PC-3 (cell line): ENCODE measurements at regions not wholly inside any gene's neighbourhood (a gene's known extent, or its start where the extent isn't known, plus 50 kb on each side); places are given as distances from the start of the nearest gene placed in this dataset.

ENCODE experiments used
- ATAC-seq: fragments of 200-7000 bp; cut with Tn5 transposase; 2 replicates; pipeline ENCODE4 v1.9.1; 2020; ENCODE audit warnings: mild to moderate bottlenecking, moderate library complexity
- BruUV-seq: library from RNA; stranded (reverse); fragments of 400-500 nt; replicated peaks from 2 replicates; lab custom pipeline; 2021; lab: Mats Ljungman, UMichigan
- CTCF ChIA-PET: fragments of 300-600 bp; sonication (Branson Sonifier 250); formaldehyde crosslinking; loops from one replicate; lab custom pipeline; 2022; ENCODE audit warnings: antibody characterized with exemption; lab: Charles Lee
- POLR2A ChIA-PET: fragments of 300-600 bp; sonication (Branson Sonifier 250); formaldehyde crosslinking; loops from one replicate; lab custom pipeline; 2022; ENCODE audit warnings: antibody characterized with exemption; ENCODE audit not compliant: unreplicated experiment; lab: Charles Lee
- DNase-seq: peaks from one replicate; pipeline ENCODE4 v3.0.0-alpha.2; 2015
- H2AFZ ChIP-seq: fragments of 300-600 bp; sonication (generic); 2 replicates; pipeline ENCODE4 v1.6.0; 2016; ENCODE audit warnings: antibody characterized with exemption, low read length
- H3F3A ChIP-seq: fragments of 300-600 bp; sonication (generic); one replicate; pipeline ENCODE4 v1.6.0; 2017; ENCODE audit warnings: antibody characterized with exemption, low read length, control low read depth, mild to moderate bottlenecking; ENCODE audit not compliant: unreplicated experiment
- H3K27ac ChIP-seq: fragments of 300-600 bp; sonication (generic); 2 replicates; pipeline ENCODE4 v1.5.1; 2016; ENCODE audit warnings: mild to moderate bottlenecking, low read length
- H3K27me3 ChIP-seq: fragments of 300-600 bp; sonication (generic); 2 replicates; pipeline ENCODE4 v1.6.1; 2016; ENCODE audit warnings: low read length, mixed read lengths
- H3K36me3 ChIP-seq: fragments of 300-600 bp; sonication (generic); 2 replicates; pipeline ENCODE4 v1.6.1; 2016; ENCODE audit warnings: low read depth, mixed run types, low read length, mixed read lengths
- H3K4me1 ChIP-seq: fragments of 300-600 bp; sonication (generic); 2 replicates; pipeline ENCODE4 v1.5.1; 2016; ENCODE audit warnings: low read length; ENCODE audit not compliant: insufficient read depth
- H3K4me2 ChIP-seq: fragments of 300-600 bp; sonication (generic); 2 replicates; pipeline ENCODE4 v1.6.0; 2016; ENCODE audit warnings: low read length
- H3K4me3 ChIP-seq: fragments of 300-600 bp; sonication (generic); 2 replicates; pipeline ENCODE4 v1.5.1; 2016; ENCODE audit warnings: mild to moderate bottlenecking, low read length, mixed read lengths
- H3K79me2 ChIP-seq: fragments of 300-600 bp; sonication (generic); 2 replicates; pipeline ENCODE4 v1.6.1; 2017; ENCODE audit warnings: low read length, mixed read lengths
- H3K9ac ChIP-seq: fragments of 300-600 bp; sonication (generic); 2 replicates; pipeline ENCODE4 v1.6.0; 2016; ENCODE audit warnings: mild to moderate bottlenecking, low read length
- H3K9me2 ChIP-seq: fragments of 300-600 bp; sonication (generic); replicated peaks from 2 replicates; pipeline ENCODE4 v1.6.1; 2016; ENCODE audit warnings: mixed run types, low read length, mixed read lengths
- H3K9me3 ChIP-seq: fragments of 300-600 bp; sonication (generic); 2 replicates; pipeline ENCODE4 v1.6.1; 2016; ENCODE audit warnings: low read length, mixed read lengths
- H4K20me1 ChIP-seq: fragments of 300-600 bp; sonication (generic); 2 replicates; pipeline ENCODE4 v1.6.1; 2016; ENCODE audit warnings: low read length, mixed read lengths
- EZH2 ChIP-seq: fragments of 300-600 bp; sonication (generic); IDR thresholded peaks from one replicate; pipeline ENCODE4 v1.6.1; 2017; ENCODE audit warnings: antibody characterized with exemption, mild to moderate bottlenecking, low read length; ENCODE audit not compliant: unreplicated experiment
- EZH2phosphoT487 ChIP-seq: fragments of 300-600 bp; sonication (generic); IDR thresholded peaks from 2 replicates; pipeline ENCODE4 v1.6.1; 2018; ENCODE audit warnings: mild to moderate bottlenecking, antibody characterized with exemption, low read length, borderline replicate concordance
- intact Hi-C: fragments of 100-400 bp; cut with micrococcal nuclease; formaldehyde crosslinking; loops from 2 replicates; pipeline ENCODE4 v1.9.0; 2023
- TF ChIP-seq, protein P1 (sequence below): fragments of 300-600 bp; sonication (generic); conservative IDR thresholded peaks from 2 replicates; pipeline ENCODE4 v1.5.1; 2017; ENCODE audit warnings: antibody characterized with exemption, low read depth, mild to moderate bottlenecking, low read length

- DNase-seq (no peak), ATAC-seq (no peak)
- Histone ChIP-seq H3K36me3 (no peaks in the 10 kb centered on the region), H2AFZ (no peak overlapping the region), H3F3A (no peaks in the 10 kb centered on the region), H3K4me1 (no peaks in the 10 kb centered on the region), H3K27ac (no peak overlapping the region), H3K27me3 (peaks cover 80% of the 10 kb centered on the region), H3K4me3 (no peak overlapping the region), H3K9me3 (no peaks in the 10 kb centered on the region), H3K4me2 (no peak overlapping the region), H3K9me2 (no peaks in the 10 kb centered on the region), H3K79me2 (no peaks in the 10 kb centered on the region), H3K9ac (no peak overlapping the region), H4K20me1 (no peaks in the 10 kb centered on the region)
- no peak for TF ChIP-seq EZH2phosphoT487
- no peak for TF ChIP-seq EZH2
- TF ChIP-seq, protein P1, sequence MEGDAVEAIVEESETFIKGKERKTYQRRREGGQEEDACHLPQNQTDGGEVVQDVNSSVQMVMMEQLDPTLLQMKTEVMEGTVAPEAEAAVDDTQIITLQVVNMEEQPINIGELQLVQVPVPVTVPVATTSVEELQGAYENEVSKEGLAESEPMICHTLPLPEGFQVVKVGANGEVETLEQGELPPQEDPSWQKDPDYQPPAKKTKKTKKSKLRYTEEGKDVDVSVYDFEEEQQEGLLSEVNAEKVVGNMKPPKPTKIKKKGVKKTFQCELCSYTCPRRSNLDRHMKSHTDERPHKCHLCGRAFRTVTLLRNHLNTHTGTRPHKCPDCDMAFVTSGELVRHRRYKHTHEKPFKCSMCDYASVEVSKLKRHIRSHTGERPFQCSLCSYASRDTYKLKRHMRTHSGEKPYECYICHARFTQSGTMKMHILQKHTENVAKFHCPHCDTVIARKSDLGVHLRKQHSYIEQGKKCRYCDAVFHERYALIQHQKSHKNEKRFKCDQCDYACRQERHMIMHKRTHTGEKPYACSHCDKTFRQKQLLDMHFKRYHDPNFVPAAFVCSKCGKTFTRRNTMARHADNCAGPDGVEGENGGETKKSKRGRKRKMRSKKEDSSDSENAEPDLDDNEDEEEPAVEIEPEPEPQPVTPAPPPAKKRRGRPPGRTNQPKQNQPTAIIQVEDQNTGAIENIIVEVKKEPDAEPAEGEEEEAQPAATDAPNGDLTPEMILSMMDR: no peak
- no TSS peak for BruUV-seq
- intact Hi-C loops: no loop called here
- CTCF ChIA-PET: no interaction called here
- POLR2A ChIA-PET: interaction anchor here (0.7 kb wide), 1 partner anchor 113 kb away, joined by 3 read pairs; no protein-coding TSS in a partner anchor
Measured at GRCh38 chr14:97546491-97547230, 749.5 kb downstream of the VRK1 start.

DNA sequence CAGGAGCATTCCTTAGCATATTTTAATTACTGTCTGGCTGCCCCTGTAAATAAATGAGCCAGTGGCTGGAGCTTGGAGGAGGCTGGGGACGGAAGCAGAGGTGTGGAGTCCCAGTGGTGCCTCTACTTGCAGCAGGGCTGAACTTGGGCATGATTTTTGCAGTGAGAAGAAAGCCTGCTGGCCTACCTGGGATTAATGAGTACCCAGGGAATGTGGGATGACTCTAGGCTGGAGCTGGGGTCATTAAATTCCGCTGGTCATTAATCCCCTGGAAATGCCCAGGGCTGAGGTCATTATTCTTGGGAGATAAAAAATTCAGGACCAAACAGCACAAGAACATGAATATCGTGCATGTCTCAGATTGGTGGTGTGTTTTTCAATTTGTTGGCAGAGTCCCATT lies 753.3 kb downstream of the VRK1 start:
- ATAC-seq (no peak), DNase-seq (no peak)
- TF ChIP-seq, protein P1: no peak
- TF ChIP-seq EZH2 (no peak), EZH2phosphoT487 (no peak)
- POLR2A ChIA-PET: no interaction called here
- no TSS peak for BruUV-seq
- Histone ChIP-seq H3K9me3 (no peaks in the 10 kb centered on the region), H3K9me2 (no peaks in the 10 kb centered on the region), H3K27ac (no peak overlapping the region), H3K4me1 (no peaks in the 10 kb centered on the region), H3K27me3 (peaks cover 64% of the 10 kb centered on the region), H2AFZ (no peak overlapping the region), H3K9ac (no peak overlapping the region), H3K4me3 (no peak overlapping the region), H3K4me2 (no peak overlapping the region), H3K36me3 (no peaks in the 10 kb centered on the region), H3F3A (no peaks in the 10 kb centered on the region), H4K20me1 (no peaks in the 10 kb centered on the region), H3K79me2 (no peaks in the 10 kb centered on the region)
- CTCF ChIA-PET: no interaction called here
- intact Hi-C loops: no loop called here

- Histone ChIP-seq H3K4me1 (no peaks in the 10 kb centered on the region), H3K9ac (no peak overlapping the region), H3K4me2 (no peak overlapping the region), H3F3A (no peaks in the 10 kb centered on the region), H3K36me3 (no peaks in the 10 kb centered on the region), H3K27ac (no peak overlapping the region), H3K9me2 (no peaks in the 10 kb centered on the region), H3K79me2 (no peaks in the 10 kb centered on the region), H3K4me3 (no peak overlapping the region), H2AFZ (no peak overlapping the region), H3K9me3 (no peaks in the 10 kb centered on the region), H4K20me1 (no peaks in the 10 kb centered on the region), H3K27me3 (peaks cover 53% of the 10 kb centered on the region)
- DNase-seq (no peak), ATAC-seq (no peak)
- BruUV-seq: no TSS peak
- intact Hi-C loops: no loop called here
- TF ChIP-seq EZH2phosphoT487 (no peak), EZH2 (no peak)
- TF ChIP-seq, protein P1: no peak
- POLR2A ChIA-PET: no interaction called here
- CTCF ChIA-PET: no interaction called here
Measured at GRCh38 chr14:97554597-97554996, 757.4 kb downstream of the VRK1 start.
